Adrenal gland (tissue), 9 donors: ENCODE measurements at regions not wholly inside any gene's neighbourhood (a gene's known extent, or its start where the extent isn't known, plus 50 kb on each side); places are given as distances from the start of the nearest gene placed in this dataset.
A peak's percentile ranks its signal among the peaks of the same experiment; 100 is the strongest.

Source experiments
- DNase-seq, 7 donors: peaks; one replicate each; pipeline ENCODE4 v3.0.0-alpha.2; 2019 to 2020
- H3K27ac ChIP-seq, 5 donors: fragments of 200-600 bp; sonication (generic) in 4 of 5; 1 replicate in 3 of 5; 2 replicates in 2 of 5; pipeline versions ENCODE4 v1.5.1 to v1.8.0; 2016 to 2020; ENCODE audit warnings: mild to moderate bottlenecking in 1 of 5
- H3K27me3 ChIP-seq: fragments of 200-600 bp; 2 replicates; pipeline ENCODE4 v1.8.0; 2021
- H3K36me3 ChIP-seq, 2 donors: fragments of 200-600 bp; replicated peaks in 1 of 2; 1 replicate in 1 of 2; 2 replicates in 1 of 2; pipeline versions ENCODE4 v1.5.1 to v1.8.0; 2018 to 2022
- H3K4me1 ChIP-seq, 2 donors: fragments of 200-600 bp; replicated peaks in 1 of 2; 1 replicate in 1 of 2; 2 replicates in 1 of 2; pipeline versions ENCODE4 v1.5.1 to v1.8.0; 2018 to 2021
- H3K4me3 ChIP-seq, 4 donors: fragments of 200-600 bp; sonication (generic) in 3 of 4; one replicate each; pipeline ENCODE4 v1.5.1; 2016 to 2018
- H3K9me3 ChIP-seq, 3 donors: fragments of 200-600 bp; sonication (generic) in 1 of 3; replicated peaks in 1 of 3; 1 replicate in 2 of 3; 2 replicates in 1 of 3; pipeline versions ENCODE4 v1.5.1 to v1.8.0; 2016 to 2021
- CTCF ChIP-seq, 6 experiments: fragments of 450-650 bp in 4 of 6; fragments of 200-600 bp in 2 of 6; sonication (generic) in 1 of 6; IDR thresholded peaks; 1 replicate in 5 of 6; 2 replicates in 1 of 6; pipeline versions ENCODE4 v1.5.1 to v1.8.0; 2016 to 2021; ENCODE audit warnings: antibody characterized with exemption in 6 of 6, mild to moderate bottlenecking in 2 of 6, moderate library complexity in 1 of 6
- POLR2A ChIP-seq, 2 donors: fragments of 450-650 bp; IDR thresholded peaks; one replicate each; pipeline ENCODE4 v1.6.1; 2017; ENCODE audit warnings: antibody characterized with exemption in 2 of 2, mild to moderate bottlenecking in 2 of 2, moderate library complexity in 1 of 2
- WGBS, 4 donors: extraction: QIAGEN DNeasy Blood & Tissue Kit in 2 of 4; methylation state at CpG; one replicate each; pipeline versions ENCODE4 v1.1.5 to v1.1.7; 2013 to 2017; 5-methylcytosine and 5-hydroxymethylcytosine counted together
- intact Hi-C, 2 donors: fragments of 100-400 bp; cut with DNase I; formaldehyde crosslinking; loops; one replicate each; pipeline versions ENCODE4 v1.14.1 to v1.15.0; 2022 to 2023
- donor health status: healthy with polysubstance abuse.
- donor health status: Bipolar disorder and iron deficiency.
- donor health status: DM: yes; HTN: yes; CAD: no.
- donor health status: DM: no; HTN: no; CAD: no.
- donor health status: DM: no; HTN: no; CAD: no.

GRCh38 chr5:2607598-2607997, 143.9 kb downstream of the IRX2 start:
- Histone ChIP-seq H3K4me1 (no peaks in the 10 kb centered on the region), H3K27ac (no peak overlapping the region), H3K9me3 (no peaks in the 10 kb centered on the region), H3K27me3 (no peaks in the 10 kb centered on the region), H3K4me3 (no peak overlapping the region), H3K36me3 (no peaks in the 10 kb centered on the region)
- WGBS, 4 donors = 77 to 78% (median 77%) methylated on average over 6 of the region's 6 CpGs
- no peak for TF ChIP-seq CTCF (IDR thresholded peaks at IDR 0.05)
- TF ChIP-seq POLR2A (IDR thresholded peaks at IDR 0.05) = no peak
- DNase-seq = no peak
- intact Hi-C loops = no loop called here

- WGBS, 4 donors = 40 to 58% (median 54%) methylated on average over 4 to 5 of the region's 5 CpGs
- Histone ChIP-seq H3K36me3 (no peaks in the 10 kb centered on the region), H3K4me3 (no peak overlapping the region), H3K9me3 (no peaks in the 10 kb centered on the region), H3K27me3 (no peaks in the 10 kb centered on the region), H3K27ac (no peak overlapping the region), H3K4me1 (no peaks in the 10 kb centered on the region)
- intact Hi-C loops = no loop called here
- TF ChIP-seq POLR2A (IDR thresholded peaks at IDR 0.05) (no peak), CTCF (IDR thresholded peaks at IDR 0.05) (no peak)
- no peak for DNase-seq
Observed at GRCh38 chr5:2603272-2603575, 148.3 kb downstream of the IRX2 start.

- H3K4me1 ChIP-seq = no peaks in the 10 kb centered on the region
- H3K27ac ChIP-seq = no peak overlapping the region
- H3K36me3 ChIP-seq = no peaks in the 10 kb centered on the region
- intact Hi-C loops = no loop called here
- no peaks in the 10 kb centered on the region for H3K27me3 ChIP-seq
- no peaks in the 10 kb centered on the region for H3K9me3 ChIP-seq
- no peak overlapping the region for H3K4me3 ChIP-seq
- peak in 1 of 7 donors; percentile 17 for DNase-seq
- TF ChIP-seq CTCF (IDR thresholded peaks at IDR 0.05) (no peak), POLR2A (IDR thresholded peaks at IDR 0.05) (no peak)
- WGBS, 4 donors = 46 to 53% (median 47%) methylated on average over 7 of the region's 7 CpGs
Observed at GRCh38 chr5:2602451-2603271, 148.8 kb downstream of the IRX2 start.

GRCh38 chr5:2598503-2598902, 153.0 kb downstream of the IRX2 start:
- Histone ChIP-seq H3K4me3 (no peak overlapping the region), H3K36me3 (no peaks in the 10 kb centered on the region), H3K4me1 (no peaks in the 10 kb centered on the region), H3K27me3 (no peaks in the 10 kb centered on the region), H3K27ac (no peak overlapping the region), H3K9me3 (no peaks in the 10 kb centered on the region)
- WGBS, 4 donors = 82 to 98% (median 90%) methylated on average over 1 of the region's 1 CpG
- intact Hi-C loops = no loop called here
- TF ChIP-seq CTCF (IDR thresholded peaks at IDR 0.05) (no peak), POLR2A (IDR thresholded peaks at IDR 0.05) (no peak)
- no peak for DNase-seq
